NCI-H748 (cell line): ENCODE measurements at regions not wholly inside any gene's neighbourhood (a gene's known extent, or its start where the extent isn't known, plus 50 kb on each side); places are given as distances from the start of the nearest gene placed in this dataset.

Experiments used
- DNase-seq: peaks from one replicate; lab custom pipeline; 2025; ENCODE audit not compliant: unreplicated experiment; lab: John Stamatoyannopoulos, UW

DNA sequence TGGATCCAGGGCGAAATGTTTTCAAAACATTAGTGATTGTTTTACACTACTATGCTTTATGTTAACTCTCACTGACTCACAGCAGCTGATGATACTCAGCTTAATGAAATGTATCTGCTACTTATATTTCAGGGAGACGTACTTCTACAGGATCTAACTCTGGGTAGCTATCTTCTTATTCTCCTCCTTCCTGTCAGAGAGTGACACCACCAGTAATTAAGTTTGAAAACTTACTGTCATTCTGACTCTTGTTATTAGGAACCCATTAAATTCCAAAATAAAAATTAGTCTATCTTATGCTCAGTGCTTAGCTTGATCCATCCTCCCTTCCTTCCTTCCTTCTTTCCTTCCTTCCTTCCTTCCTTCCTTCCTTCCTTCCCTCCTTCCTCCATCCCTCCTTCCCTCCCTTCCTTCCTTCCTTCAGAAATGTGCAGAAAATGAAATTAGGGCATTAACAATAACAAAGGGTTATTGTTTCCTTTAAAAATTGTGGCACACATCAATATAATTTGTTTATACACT is 441.1 kb downstream of the MEIS1 start:
- no peak for DNase-seq

DNA sequence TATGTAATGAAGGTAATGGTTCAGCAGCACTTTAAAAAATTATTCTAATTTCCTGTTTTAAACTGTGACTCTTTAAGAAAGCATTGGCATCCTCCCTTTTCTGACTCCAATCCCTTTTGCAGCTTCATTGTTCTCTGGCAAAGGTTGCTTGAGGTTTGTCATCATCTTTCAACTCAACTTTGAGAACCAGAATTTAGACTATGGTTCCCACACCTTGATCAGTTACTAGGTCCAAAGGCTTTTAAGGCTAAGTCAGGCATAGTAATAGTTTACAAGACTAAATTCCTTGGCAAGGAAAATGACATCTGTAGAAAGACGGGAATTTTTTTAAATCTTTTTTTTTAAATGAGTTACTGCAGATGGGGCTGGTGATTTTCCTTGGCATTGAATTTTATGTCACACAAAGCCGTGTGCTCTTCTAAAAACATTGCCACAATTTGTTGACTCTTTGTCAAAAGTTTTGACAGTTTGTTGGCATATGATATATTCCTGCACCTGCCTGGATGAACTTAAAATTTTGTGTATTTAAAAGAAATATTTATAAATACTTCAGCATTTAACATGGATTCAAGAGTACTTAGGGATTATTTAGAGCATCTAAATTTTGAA is 451.0 kb downstream of the MEIS1 start:
- no peak for DNase-seq

DNA sequence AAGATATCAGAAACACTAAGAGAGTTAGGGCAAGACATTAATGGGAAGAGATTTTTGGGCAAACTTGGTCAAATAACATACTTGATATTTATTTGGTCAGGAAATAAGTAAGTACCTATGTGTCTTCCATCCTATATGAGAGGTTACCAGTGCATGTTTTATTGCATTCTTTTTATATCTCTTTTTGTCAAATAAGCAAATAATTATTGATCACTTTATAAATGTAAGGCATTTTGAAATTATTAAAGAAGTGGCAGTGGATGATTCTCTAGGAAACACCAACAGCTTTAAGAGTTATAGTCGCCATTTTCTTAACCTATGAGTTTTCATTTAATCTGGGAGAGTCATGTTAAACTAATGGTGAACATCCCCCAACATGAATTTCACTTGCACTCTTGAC is 453.3 kb downstream of the MEIS1 start:
- no peak for DNase-seq

DNA sequence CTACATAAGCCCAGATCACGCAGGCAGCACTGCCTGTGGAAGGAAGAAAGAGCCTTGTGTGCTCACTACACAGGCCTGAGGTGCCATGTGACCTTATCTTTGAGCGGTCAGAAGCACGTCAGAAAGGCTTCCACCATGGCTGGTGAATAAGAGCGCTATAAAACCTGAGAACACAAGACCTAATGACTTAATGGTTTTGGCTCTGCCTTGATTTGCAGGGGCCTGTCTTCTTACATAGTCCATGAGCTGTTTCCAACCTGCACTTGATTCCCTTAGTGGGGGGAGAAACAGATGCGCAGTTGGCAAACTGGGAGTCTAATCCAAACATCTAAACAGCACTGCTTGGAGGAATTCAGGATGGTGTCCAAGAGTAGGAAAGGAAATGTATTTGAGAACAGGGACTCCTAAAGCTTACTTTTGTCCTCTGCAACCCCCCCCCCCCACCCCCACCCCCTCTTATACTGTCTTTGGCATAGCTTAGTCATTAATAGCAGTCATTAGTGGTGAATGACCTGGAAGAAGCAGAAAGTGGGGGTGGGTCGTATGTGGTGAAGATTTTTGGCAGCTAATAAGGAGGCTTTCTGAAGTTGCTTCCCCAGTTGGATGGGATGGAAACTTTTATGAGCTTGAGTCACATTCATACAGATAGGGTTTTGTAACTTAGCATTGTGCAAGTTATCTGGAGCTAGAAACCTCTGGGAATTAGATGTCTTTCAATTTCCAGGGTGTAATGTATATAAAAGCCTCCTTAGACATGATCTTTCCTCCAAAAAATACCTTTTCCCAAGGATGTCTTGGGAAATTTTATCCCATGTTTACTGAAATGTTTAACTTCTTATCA is 454.1 kb downstream of the MEIS1 start:
- DNase-seq: no peak

DNA sequence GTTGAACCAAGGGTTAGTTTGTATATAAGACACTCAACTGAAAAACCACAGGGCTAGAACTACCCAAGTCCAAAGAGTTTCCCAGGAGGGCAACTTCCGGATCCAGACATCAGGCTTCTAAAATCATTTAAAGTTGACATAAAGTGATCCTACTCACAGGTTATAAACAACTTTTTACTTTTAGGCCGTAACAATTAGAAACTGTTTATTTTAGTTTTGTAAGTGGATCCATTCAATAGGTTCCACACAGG is 454.6 kb downstream of the MEIS1 start:
- DNase-seq: no peak

DNA sequence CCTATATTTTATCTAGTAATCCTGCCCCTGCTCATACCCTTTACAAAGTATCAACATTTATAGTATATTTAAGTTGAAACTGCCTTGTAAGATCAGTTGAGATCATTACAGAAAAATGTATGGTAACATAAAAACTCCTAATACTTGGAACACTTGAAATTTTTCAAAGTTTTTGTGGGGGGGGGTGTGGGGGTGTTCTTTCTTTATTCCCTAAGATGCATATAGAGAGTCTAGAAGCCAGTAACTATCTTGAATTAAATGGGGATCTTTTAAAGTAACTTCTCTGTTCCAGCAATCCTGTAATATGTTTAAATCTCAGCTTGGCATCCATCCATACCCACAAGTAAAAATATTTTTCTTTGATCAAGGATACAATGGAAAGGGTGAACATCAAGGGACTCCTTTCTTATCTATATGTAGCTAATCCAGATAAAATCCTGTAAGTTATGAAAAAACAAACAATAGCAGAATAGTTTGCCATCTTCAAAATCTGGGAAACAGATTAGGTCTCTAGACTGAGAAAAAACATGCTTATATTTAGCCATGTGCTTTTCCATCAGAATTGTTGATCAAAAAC is 455.3 kb downstream of the MEIS1 start:
- no peak for DNase-seq

DNA sequence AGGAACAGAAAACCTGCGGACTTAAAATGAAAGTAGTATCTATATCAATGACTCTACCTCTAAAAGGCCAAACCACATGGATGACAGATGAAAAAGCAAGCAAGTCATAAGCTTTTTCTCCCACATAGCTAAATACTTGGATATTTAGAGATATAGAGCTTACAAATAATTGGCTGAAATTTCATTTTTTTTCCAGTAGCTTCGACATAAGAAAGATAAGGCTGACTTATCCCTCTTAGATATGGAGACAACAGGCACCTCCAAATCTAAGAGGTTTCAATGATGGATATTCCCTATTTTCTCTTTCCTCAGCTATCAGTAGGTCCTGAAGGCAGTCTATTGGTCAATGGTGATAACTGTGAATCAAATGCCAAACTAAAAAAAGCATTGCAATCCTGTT is 460.3 kb downstream of the MEIS1 start:
- no peak for DNase-seq

DNA sequence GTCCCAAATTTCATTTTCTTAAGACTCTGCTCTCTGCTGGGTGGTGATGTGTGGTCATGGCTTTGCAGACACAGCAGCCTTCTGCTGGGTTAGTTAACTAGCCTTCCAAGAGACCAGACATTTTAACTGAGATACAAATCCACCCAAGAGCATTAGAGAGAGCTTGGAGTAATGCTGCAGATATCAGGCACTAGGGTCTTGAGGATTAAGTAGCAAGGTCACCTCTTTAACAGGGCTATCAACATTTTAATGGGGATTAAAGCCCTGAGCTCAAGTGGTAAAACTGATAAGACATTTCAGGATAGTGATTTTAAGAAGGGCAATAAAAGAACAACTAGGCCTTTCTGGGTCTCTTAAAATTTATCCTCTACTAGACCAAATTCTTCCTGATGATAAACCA is 461.2 kb downstream of the MEIS1 start:
- no peak for DNase-seq

DNA sequence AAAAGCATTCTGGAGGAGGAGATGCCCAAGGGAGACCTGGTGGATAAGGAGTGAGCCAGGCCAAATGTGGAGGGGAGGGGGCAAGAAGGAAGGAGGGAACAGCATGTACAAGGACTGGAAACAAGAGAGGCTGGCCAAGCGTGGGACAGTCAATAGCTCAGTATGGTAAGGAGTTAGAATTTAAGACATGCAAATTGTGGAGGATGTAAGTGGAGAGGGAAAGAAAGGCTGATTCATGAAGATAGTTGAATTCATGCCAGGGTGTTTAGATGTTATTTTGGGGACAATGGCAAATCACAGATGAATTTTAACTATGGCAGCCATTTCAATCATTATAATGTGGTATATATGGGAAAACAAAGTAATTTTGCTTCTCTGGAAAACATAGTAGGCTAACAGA is 462.3 kb downstream of the MEIS1 start:
- no peak for DNase-seq

DNA sequence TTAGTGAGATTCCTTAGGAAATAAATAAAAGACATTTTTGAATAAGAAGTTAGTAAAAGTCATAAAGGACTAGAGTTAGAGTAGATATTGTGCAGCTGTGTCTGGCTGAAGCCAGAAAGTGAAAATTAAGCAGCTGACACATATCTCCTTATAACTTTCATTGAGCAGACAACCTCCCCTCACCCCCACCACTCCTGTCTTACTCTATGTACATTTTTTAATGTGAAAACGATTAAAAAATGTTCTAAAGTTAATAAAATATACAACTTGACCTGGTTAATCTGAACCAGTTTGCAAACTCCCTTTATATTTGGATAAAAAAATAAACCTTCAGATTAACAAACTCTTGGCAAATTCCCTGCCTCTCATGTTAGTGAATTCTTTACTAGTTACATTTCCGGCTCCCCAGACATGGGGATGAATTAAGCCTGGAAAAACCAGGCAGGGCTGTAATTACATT is 462.8 kb downstream of the MEIS1 start:
- no peak for DNase-seq

DNA sequence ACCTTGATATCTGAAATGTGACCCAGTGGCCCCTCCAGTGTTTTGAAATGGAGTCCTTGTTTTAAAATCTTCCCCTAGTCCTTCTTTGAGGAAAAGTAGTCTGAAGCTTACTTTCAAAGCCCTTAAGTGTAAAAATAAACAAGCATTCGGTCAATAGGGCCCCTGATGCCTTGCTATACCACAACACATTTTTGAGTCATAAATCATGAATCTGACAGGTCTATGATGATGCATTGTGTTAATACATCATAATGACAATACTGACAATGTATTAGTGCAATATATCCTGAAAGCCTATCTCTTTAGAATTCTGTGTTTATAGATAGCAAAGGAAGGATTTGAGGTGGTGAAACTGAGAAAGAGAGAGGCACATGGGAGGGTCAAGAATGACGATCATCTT is 464.2 kb downstream of the MEIS1 start:
- DNase-seq: no peak

DNA sequence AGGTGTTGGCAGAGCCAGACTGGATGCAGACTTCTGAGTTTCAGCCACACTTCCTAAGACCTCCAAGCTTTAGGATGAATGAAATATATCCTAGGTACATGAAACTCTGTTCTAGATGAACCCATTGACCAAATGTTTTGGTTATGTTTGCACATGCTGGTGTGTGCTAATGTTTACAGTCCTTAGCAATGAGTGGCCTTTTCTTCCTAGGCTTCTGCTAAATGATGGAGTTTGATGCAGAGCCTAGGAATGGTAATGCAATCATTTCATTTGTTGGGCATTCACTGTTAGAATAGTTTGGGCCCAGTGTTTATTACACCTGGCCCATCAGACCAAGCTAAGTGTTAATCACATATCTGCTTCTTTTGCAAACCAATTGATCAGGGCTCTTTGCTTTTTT is 464.7 kb downstream of the MEIS1 start:
- DNase-seq: no peak

DNA sequence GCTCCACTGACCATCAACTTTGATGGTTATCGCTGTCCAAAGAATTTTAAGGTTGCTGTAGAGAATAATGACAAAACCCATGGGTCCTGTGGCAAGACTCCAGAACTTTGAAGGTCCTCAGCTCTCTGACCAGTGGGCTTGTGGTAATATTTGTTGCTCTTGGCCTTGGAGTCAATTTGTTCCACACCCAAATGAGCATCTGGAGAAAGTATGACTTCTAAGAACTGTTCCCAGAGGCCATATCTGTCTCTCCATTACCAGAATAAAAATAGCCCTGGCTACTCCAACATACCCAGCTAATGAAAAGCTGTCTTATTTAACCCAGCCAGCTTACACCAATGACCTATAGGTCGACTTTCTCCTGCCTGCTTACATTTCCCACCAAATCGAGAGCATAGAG is 466.4 kb downstream of the MEIS1 start:
- no peak for DNase-seq

DNA sequence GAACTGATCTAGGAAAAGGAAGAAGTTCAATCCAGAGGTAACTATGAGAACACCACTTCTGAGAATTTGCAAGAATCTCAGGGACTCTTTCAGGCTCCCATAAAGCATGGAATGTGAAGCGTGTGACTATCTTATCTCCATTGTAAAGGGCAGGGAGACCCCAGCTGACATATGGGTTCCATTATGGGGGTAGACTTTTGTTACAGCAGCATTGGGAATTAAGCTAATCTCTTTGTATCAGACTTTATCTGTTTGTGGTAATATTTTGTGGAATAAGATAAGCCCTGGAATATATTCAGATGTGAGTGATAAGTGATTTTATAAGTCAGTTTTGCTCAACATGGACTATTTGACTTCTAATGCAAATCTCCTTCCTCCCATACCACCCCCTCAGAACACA is 468.3 kb downstream of the MEIS1 start:
- DNase-seq: no peak

DNA sequence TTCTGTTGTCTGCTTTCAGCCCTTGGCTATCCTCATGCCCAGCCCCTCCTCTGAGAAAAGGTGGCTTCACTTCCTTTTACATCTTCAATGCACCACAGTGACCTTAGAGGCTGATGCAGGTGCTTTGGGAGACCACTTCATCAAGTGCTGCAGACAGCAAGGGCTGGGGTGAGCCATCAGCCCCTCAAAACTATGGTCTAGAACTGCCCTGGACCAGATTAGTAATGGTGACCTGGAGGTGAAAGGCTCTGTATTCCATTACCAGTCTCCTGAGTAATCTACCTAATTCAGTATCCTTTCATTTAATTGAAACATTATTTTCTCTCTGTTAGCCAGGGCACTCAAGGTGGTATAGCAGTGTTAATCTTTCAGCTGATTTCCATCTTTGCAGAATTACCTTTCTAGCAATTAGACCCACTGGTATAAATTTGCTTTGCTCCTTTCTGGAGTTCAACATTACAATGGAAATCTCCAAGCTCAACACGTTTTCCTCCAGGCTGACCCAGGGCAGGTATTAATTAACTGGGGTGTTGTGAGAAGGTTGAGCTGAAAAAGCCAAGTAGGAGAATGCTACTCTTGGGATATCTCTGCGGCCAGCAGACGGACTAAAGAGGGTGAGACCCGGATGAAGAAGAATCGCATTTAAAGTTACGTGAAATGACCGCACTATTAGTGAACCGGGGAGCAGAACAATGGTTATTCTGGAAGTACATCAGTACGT is 469.0 kb downstream of the MEIS1 start:
- DNase-seq: no peak

DNA sequence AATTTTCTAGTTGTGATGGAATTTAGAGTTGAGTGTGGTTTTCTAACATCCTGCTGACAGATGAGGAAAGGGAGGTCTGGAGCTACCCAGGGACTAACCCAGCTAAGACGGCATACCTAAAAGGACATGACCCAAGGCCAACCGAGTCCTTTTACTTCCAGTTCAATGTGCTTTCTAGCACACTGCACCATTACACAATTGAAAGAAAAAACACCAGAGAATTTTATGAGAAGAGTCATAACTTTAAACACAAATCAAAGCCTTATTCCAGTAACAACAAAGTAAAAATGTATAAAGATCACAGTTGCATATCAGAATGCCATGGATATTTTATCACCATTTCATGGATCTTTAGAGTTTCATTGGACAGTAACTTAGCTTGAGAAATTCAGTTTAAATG is 480.3 kb downstream of the MEIS1 start:
- no peak for DNase-seq

DNA sequence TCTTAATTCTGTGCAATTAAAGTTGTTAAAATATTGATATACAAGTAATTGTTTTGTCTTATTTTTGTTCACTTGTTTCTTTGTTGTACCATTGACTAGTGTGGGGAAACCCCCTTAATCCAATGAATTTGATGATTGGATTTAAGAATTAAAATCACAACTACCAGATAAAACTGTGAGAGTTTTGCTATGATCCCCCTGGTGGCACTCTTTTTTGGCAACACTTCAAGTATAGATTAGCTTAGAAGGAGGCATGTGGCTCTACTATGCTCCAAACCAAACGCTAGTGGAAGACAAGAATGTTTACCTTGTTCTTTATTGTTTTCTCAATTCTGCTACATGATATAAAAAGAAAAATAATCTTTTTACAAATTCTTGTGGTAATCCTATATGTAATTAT is 477.8 kb upstream of the ETAA1 start:
- no peak for DNase-seq

DNA sequence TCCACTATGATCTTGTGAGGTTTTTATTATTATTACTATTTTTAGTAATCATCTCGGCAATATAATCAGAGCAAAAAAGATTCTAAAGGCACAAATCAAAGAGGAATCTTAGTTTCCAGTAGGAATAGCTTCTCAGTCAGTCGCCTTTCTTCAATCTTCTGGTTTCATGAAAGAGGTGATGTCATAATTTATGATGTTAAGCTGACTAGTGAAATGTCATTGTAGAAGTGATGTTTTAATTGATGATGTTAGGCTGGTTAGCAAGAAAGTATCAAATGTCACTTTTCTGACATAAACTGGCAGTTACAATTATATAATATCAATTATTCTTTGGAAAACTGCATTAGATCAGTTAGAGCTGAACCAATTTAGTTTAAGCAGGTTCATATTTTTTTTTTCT is 476.7 kb upstream of the ETAA1 start:
- no peak for DNase-seq

DNA sequence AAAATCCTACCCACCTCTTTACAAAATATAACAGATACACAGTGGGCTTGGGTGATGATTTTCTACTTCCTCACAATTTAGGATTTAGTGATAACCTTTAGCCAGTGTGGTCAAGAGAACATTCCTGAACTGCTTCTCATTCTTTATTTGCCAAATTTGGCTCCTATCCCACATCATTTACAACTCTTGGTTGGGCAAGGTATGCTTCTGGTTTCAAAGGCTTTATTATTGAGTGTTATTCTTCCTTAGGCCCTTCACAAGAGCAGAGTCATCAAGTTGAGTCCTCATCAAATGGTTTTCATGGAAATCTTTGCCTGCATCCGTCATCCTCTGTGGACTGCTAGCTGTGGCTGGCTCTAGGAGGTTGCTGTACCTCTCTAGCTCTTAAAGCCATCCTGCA is 472.0 kb upstream of the ETAA1 start:
- no peak for DNase-seq

DNA sequence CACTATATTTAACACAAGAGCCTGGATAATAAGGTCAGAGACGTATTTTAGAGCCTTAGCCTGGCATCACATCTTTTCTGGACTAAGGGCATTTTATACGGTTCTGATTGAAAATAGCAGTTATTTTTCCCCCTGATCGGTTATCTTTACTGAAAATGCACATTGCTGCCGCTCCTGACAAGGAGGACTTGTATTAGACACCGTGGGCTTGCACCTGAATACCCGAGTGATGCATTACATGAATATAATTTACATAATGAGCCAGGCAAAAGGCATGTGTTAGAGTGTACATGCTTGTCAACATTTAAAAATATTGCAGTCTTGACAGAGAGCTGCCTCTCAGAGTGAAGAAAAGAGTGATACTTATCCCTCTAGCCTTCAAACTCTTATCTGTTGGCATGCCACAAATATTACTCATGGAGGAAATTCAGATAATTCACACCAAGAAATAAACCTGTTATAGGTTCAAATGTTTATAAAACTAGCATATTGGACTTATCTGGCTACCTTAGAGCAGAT is 470.5 kb upstream of the ETAA1 start:
- DNase-seq: no peak

DNA sequence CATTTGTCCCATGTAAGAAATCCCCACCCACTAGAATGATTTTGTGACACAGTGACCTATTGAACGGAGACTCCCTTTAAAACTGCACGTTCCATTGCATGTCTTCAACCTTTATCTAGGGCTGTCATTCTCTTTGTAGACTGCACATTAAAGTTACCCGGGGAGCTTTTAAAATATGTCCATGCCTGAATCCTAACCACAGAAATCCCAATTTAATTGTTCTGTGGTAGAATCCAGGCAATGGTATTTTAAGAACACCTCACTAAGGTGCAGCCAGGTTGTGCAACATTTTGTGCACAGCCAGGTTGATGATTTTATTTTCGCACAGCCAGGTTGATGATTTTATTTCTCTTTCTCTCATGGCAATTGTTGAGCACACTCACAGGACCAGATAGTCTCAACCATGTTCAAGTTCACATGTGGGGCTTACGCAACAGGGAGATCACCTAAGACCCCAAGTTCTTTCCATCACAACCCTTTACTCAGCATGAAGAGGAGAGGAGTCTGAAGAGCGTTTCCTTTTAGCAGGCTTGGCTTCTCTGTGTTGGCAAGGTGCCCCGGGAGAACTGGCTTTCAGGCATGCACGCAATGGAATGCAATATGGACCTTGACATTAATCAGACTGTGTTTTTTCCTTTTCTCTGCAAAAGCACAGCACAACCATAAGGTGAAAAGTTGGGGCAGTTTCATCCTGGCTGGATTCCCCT is 467.3 kb upstream of the ETAA1 start:
- no peak for DNase-seq
